Hepatocyte (in vitro differentiated cells): ENCODE measurements at regions not wholly inside any gene's neighbourhood (a gene's known extent, or its start where the extent isn't known, plus 50 kb on each side); places are given as distances from the start of the nearest gene placed in this dataset.

Source experiments
- EZH2 ChIP-seq: fragments of 200-600 bp; sonication (generic); IDR thresholded peaks from 2 replicates; pipeline ENCODE4 v1.6.1; 2016; ENCODE audit warnings: antibody characterized with exemption, mild to moderate bottlenecking, borderline replicate concordance
- EZH2phosphoT487 ChIP-seq: fragments of 200-600 bp; sonication (generic); IDR thresholded peaks from one replicate; pipeline ENCODE4 v1.6.1; 2018; ENCODE audit warnings: antibody characterized with exemption, mild to moderate bottlenecking, low read depth, moderate library complexity; ENCODE audit not compliant: unreplicated experiment, severe bottlenecking
- TF ChIP-seq, protein P1 (sequence below): fragments of 200-600 bp; sonication (generic); IDR thresholded peaks from 2 replicates; pipeline ENCODE4 v1.5.1; 2016; ENCODE audit warnings: antibody characterized with exemption, mild to moderate bottlenecking; ENCODE audit not compliant: poor library complexity

DNA sequence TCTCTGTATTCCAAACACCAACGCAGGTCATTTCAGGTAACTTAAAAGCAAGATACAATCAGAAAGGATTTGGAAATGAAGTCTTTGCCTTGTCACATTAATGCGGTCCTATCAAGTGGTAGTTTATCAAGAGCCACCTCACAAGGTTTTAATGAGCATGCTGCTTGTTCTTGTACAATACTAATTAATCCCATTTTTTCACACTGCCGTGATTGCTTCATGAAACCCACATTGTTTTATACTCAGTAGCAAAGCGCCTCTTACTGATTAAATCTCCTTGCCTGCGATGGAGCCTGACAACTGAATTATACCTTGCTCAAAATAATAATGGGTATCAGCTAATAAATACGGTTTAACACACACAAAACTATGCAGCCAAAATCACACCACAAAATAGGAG lies 234.1 kb upstream of the TSHZ2 start:
- TF ChIP-seq, protein P1, sequence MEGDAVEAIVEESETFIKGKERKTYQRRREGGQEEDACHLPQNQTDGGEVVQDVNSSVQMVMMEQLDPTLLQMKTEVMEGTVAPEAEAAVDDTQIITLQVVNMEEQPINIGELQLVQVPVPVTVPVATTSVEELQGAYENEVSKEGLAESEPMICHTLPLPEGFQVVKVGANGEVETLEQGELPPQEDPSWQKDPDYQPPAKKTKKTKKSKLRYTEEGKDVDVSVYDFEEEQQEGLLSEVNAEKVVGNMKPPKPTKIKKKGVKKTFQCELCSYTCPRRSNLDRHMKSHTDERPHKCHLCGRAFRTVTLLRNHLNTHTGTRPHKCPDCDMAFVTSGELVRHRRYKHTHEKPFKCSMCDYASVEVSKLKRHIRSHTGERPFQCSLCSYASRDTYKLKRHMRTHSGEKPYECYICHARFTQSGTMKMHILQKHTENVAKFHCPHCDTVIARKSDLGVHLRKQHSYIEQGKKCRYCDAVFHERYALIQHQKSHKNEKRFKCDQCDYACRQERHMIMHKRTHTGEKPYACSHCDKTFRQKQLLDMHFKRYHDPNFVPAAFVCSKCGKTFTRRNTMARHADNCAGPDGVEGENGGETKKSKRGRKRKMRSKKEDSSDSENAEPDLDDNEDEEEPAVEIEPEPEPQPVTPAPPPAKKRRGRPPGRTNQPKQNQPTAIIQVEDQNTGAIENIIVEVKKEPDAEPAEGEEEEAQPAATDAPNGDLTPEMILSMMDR = no peak
- TF ChIP-seq EZH2 (no peak), EZH2phosphoT487 (no peak)
